HFFc6 (cell line): ENCODE measurements at regions not wholly inside any gene's neighbourhood (a gene's known extent, or its start where the extent isn't known, plus 50 kb on each side); places are given as distances from the start of the nearest gene placed in this dataset.

Experiments
- DNase-seq: peaks from one replicate; pipeline ENCODE4 v3.0.0-alpha.2; 2018
- H3K27ac Mint-ChIP-seq: 2 replicates; pipeline ENCODE4 v1.8.0; 2020; ENCODE audit warnings: mild to moderate bottlenecking, mixed read lengths
- H3K27me3 Mint-ChIP-seq: 2 replicates; pipeline ENCODE4 v1.8.0; 2021; ENCODE audit warnings: mild to moderate bottlenecking, moderate library complexity, mixed read lengths; ENCODE audit not compliant: insufficient read depth
- H3K36me3 Mint-ChIP-seq: 2 replicates; pipeline ENCODE4 v1.8.0; 2021; ENCODE audit warnings: low read depth, mixed read lengths
- H3K4me1 Mint-ChIP-seq: 2 replicates; pipeline ENCODE4 v1.8.0; 2020; ENCODE audit warnings: low read depth, mixed read lengths
- H3K4me3 Mint-ChIP-seq: 2 replicates; pipeline ENCODE4 v1.8.0; 2020; ENCODE audit warnings: mild to moderate bottlenecking, moderate library complexity, mixed read lengths
- H3K9me3 Mint-ChIP-seq: 2 replicates; pipeline ENCODE4 v1.8.0; 2020; ENCODE audit warnings: mild to moderate bottlenecking, mixed read lengths
- TF ChIP-seq, protein P1 (sequence below): fragments of 200-600 bp; sonication (generic); IDR thresholded peaks from 2 replicates; pipeline ENCODE4 v1.5.0; 2021; ENCODE audit warnings: antibody characterized with exemption, mild to moderate bottlenecking

DNA sequence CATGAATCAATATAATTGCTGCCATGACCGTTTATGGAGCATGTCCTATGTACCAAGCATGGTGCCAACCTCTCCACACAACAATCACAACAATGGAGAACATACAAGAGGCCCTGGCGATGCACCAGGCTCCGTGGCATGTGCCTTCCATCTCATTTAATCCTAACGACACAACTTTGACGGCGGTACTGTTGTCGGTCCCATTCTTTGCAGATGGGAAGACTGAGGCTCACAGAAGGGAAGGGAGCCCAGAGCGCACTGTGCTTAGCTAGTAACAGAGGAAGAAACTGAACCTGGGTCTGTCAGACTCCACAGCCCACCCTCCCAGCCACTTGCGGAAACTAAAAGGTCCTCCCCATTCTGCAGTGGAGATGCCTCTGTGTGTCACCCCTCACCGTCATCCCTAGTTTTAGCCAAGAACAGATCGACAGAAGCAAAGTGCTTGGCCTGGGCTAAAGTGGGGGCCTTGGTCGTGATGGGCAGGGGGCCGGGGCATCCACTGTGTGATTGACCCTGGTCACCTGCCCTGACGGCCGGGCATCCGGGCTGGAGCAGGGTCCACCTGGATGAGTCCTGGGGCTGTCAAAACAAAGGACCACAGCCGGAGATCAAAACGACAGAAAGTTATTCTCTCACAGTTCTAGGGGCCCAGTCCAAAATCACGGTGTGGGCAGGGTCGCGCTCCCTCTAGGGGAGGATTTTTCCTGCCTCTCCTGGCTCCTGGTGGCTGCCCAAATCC, 183.9 kb downstream of the C16orf95 start:
- TF ChIP-seq, protein P1, sequence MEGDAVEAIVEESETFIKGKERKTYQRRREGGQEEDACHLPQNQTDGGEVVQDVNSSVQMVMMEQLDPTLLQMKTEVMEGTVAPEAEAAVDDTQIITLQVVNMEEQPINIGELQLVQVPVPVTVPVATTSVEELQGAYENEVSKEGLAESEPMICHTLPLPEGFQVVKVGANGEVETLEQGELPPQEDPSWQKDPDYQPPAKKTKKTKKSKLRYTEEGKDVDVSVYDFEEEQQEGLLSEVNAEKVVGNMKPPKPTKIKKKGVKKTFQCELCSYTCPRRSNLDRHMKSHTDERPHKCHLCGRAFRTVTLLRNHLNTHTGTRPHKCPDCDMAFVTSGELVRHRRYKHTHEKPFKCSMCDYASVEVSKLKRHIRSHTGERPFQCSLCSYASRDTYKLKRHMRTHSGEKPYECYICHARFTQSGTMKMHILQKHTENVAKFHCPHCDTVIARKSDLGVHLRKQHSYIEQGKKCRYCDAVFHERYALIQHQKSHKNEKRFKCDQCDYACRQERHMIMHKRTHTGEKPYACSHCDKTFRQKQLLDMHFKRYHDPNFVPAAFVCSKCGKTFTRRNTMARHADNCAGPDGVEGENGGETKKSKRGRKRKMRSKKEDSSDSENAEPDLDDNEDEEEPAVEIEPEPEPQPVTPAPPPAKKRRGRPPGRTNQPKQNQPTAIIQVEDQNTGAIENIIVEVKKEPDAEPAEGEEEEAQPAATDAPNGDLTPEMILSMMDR: no peak
- Mint-ChIP-seq H3K36me3 (peaks cover 12% of the 10 kb centered on the region), H3K4me1 (peaks cover 29% of the 10 kb centered on the region), H3K27ac (peak overlapping the region; percentile 62; the same call in 1 of the 2 replicates), H3K4me3 (peak overlapping the region; percentile 36; the same call in 1 of the 2 replicates), H3K9me3 (peaks cover 8% of the 10 kb centered on the region), H3K27me3 (peaks cover 7% of the 10 kb centered on the region; the same call in 1 of the 2 replicates)
- DNase-seq: no peak

DNA sequence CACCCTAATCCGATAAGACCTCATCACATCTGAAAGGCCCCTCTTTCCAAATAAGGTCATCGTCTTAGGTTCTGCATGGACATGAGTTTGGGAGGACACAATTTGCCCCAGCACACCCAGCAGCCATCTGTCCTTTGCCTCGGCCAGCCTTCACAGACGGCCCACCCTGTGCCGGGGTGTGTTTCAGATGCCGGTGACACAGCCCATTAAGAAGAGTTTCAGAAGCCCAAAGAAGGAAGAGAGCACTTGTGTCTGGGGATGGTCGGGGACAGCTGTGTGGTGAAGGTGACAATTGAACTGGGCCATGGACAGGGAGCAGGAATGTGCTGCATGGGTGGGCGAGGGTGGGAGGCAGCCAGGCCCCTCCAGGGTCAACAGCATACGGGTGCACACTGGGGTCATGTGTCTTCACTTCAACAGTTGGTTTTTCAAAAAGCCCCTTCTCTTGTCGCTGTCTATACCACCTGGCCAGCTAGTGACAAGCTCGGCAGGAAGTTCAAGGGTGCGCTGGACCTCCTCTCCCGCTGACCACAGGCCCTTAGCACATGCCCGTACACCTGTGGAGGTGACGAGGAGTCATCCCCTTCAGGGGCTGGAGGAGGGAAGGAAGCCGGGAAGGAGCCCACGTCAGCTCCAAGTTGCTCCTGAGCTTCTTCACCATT, 183.1 kb downstream of the C16orf95 start:
- Mint-ChIP-seq H3K36me3 (peaks cover 9% of the 10 kb centered on the region), H3K9me3 (peaks cover 5% of the 10 kb centered on the region), H3K4me1 (peaks cover 28% of the 10 kb centered on the region), H3K4me3 (no peak overlapping the region), H3K27me3 (peaks cover 7% of the 10 kb centered on the region), H3K27ac (no peak overlapping the region)
- TF ChIP-seq, protein P1: no peak
- no peak for DNase-seq

DNA sequence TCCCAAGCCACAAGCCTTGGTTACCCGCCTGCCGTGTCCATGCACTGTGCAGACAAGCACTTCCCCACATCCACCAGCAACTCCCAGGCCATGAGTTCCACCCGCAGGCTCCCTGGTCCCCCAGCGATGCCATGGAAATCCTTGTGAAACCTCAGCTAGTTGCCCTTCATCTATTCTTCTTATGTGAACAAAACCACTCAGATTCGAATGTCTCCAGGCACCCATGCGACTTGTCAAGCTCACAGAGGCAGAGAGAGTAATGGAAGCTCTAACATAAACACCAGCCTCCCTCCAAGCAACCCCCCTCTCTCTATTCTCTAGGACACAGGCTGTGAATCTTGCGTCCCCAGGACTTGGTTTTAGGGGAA, 182.6 kb downstream of the C16orf95 start:
- no peak for DNase-seq
- no peak overlapping the region for H3K27ac Mint-ChIP-seq
- TF ChIP-seq, protein P1: no peak
- H3K4me1 Mint-ChIP-seq: peaks cover 23% of the 10 kb centered on the region
- peaks cover 9% of the 10 kb centered on the region for H3K27me3 Mint-ChIP-seq
- peaks cover 5% of the 10 kb centered on the region for H3K9me3 Mint-ChIP-seq
- peaks cover 7% of the 10 kb centered on the region; the same call in 1 of the 2 replicates for H3K36me3 Mint-ChIP-seq
- H3K4me3 Mint-ChIP-seq: no peak overlapping the region

DNA sequence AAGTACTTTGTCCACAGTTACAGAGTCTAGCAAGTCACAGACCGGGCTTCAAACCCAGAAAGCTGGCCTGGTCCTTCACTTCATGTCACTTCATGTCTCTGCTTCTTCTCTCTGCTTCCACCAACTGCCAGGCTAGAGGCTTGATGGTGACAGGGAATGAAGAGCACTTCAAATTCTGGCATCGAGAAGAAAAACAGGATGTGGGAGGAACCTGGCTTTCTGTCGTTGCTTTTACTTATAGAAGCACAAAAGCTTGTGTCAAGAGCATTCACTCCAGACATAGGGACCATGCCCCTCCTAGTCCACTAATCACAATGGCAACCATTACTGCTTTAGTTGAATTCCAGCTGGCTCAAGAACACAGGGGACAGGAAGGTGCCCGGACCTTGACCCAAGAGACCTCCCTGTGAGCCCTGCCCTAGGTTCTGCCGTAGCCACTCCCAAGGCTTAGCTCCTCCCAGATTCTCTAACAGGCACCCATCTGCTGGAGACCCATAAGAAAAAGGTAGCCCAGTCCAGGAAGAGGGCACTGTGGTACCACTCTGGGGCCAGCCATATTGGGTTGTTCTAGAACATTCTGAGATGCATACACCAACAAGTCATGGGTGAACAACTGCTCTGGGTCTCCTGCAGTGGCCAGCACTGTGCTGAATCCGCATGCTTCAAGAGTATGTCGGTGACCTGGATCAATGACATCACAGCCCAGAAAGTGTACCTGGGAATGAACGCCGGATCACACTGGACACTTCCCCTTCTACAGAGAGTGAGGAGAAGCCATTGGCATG, 181.8 kb downstream of the C16orf95 start:
- Mint-ChIP-seq H3K36me3 (0 out of 2 replicates have a peak, but pooled peaks cover 10% of the 10 kb centered on the region), H3K9me3 (peaks cover 8% of the 10 kb centered on the region), H3K4me1 (peaks cover 16% of the 10 kb centered on the region), H3K4me3 (no peak overlapping the region), H3K27ac (no peak overlapping the region), H3K27me3 (peaks cover 14% of the 10 kb centered on the region)
- DNase-seq: no peak
- TF ChIP-seq, protein P1: no peak

DNA sequence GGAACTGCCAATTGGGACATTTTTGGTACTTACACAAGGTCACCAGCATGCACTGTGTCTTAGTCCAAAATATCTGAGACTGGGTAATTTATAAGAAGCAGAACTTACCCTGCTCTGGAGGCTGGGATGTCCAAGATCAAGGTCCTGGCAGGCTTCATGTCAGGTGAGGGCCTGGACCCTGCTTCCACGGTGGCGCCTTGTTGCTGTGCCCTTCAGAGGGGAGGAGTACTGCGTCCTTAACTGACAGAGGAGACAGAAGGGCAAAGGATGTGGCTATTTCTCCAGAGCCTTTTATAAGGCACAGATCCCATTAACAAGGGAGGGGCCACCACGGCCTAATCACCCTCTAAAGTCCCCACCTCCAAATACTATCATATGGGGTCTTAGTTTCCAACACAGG, 178.9 kb downstream of the C16orf95 start:
- H3K9me3 Mint-ChIP-seq: peaks cover 8% of the 10 kb centered on the region
- H3K27ac Mint-ChIP-seq: no peak overlapping the region
- DNase-seq: no peak
- peaks cover 5% of the 10 kb centered on the region; the same call in 1 of the 2 replicates for H3K4me1 Mint-ChIP-seq
- TF ChIP-seq, protein P1: no peak
- no peak overlapping the region for H3K4me3 Mint-ChIP-seq
- 0 out of 2 replicates have a peak, but pooled peaks cover 10% of the 10 kb centered on the region for H3K36me3 Mint-ChIP-seq
- peaks cover 10% of the 10 kb centered on the region for H3K27me3 Mint-ChIP-seq
